OCI-LY7 (cell line): ENCODE measurements at regions not wholly inside any gene's neighbourhood (a gene's known extent, or its start where the extent isn't known, plus 50 kb on each side); places are given as distances from the start of the nearest gene placed in this dataset.

ENCODE experiments used
- CTCF ChIP-seq: fragments of 200-600 bp; sonication (generic); conservative IDR thresholded peaks from 2 replicates; pipeline ENCODE4 v1.5.1; 2014; ENCODE audit warnings: mild to moderate bottlenecking, antibody characterized with exemption, low read length, moderate library complexity, mixed read lengths
- EZH2phosphoT487 ChIP-seq: fragments of 200-600 bp; sonication (generic); IDR thresholded peaks from 2 replicates; pipeline ENCODE4 v1.6.1; 2018; ENCODE audit warnings: low read depth, borderline replicate concordance, mild to moderate bottlenecking, mixed run types, antibody characterized with exemption, low read length, moderate library complexity, mixed read lengths

- no peak for TF ChIP-seq CTCF
- TF ChIP-seq EZH2phosphoT487: no peak
Measured at GRCh38 chr7:108723381-108723814, 153.7 kb downstream of the DNAJB9 start.
